Vagina (tissue), 2 donors: ENCODE measurements at regions not wholly inside any gene's neighbourhood (a gene's known extent, or its start where the extent isn't known, plus 50 kb on each side); places are given as distances from the start of the nearest gene placed in this dataset.

ENCODE experiments used
- DNase-seq, 2 donors: peaks; one replicate each; pipeline ENCODE4 v3.0.0-alpha.2; 2017; ENCODE audit errors: extremely low spot score in 2 of 2
- H3K27ac ChIP-seq: fragments of 200-600 bp; sonication (generic); one replicate; pipeline ENCODE4 v1.5.1; 2019
- H3K27me3 ChIP-seq: fragments of 200-600 bp; sonication (generic); one replicate; pipeline ENCODE4 v1.5.1; 2019
- H3K36me3 ChIP-seq, 2 donors: fragments of 200-600 bp; sonication (generic); one replicate each; pipeline ENCODE4 v1.5.1; 2017 to 2019
- H3K4me1 ChIP-seq: fragments of 200-600 bp; sonication (generic); one replicate; pipeline ENCODE4 v1.5.1; 2019
- H3K4me3 ChIP-seq, 2 donors: fragments of 200-600 bp; sonication (generic); 1 replicate in 1 of 2; 2 replicates in 1 of 2; pipeline ENCODE4 v1.5.1; 2016 to 2019
- H3K9me3 ChIP-seq: fragments of 200-600 bp; sonication (generic); one replicate; pipeline ENCODE4 v1.5.1; 2019
- POLR2A ChIP-seq, 2 donors: fragments of 450-650 bp; IDR thresholded peaks; one replicate each; pipeline ENCODE4 v1.6.1; 2017; ENCODE audit warnings: antibody characterized with exemption in 2 of 2, mild to moderate bottlenecking in 2 of 2, moderate library complexity in 2 of 2
- POLR2AphosphoS5 ChIP-seq, 2 donors: sonication (generic); formaldehyde crosslinking; IDR thresholded peaks; one replicate each; pipeline ENCODE4 v1.9.0; 2017; ENCODE audit warnings: antibody characterized with exemption in 2 of 2, mild to moderate bottlenecking in 2 of 2, low read depth in 1 of 2; ENCODE audit not compliant: insufficient read depth in 1 of 2
- intact Hi-C: fragments of 100-400 bp; cut with DNase I; formaldehyde crosslinking; loops from one replicate; pipeline ENCODE4 v1.15.1; 2023
- TF ChIP-seq, protein P1 (sequence below), 3 experiments: fragments of 450-650 bp in 2 of 3; fragments of 200-600 bp in 1 of 3; sonication (generic) in 1 of 3; IDR thresholded peaks; one replicate each; pipeline ENCODE4 v1.5.1; 2017 to 2019; ENCODE audit warnings: antibody characterized with exemption in 3 of 3, mild to moderate bottlenecking in 2 of 3, moderate library complexity in 2 of 3

DNA sequence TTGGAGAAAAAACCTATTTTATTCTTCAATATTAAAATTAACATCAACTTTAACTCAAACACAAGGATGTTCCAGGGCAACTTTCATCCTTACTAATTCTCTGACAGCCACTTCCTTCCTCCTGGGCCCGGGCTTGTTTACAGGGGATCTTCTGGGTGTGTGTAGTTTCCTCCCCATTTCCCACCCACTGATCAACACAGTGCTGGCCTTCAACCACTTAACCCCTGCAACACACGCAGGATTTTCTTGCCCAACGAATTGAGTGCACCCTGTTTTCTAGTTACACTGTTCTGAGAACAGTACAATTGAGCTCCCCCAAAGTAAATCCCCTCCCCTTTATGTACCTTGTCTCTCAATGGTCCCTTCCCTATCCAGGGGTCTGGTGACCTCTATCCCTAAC is 83.1 kb upstream of the RANBP3L start:
- TF ChIP-seq POLR2A (IDR thresholded peaks at IDR 0.05) (no peak), POLR2AphosphoS5 (IDR thresholded peaks at IDR 0.05; ENCODE audit: insufficient read depth in 1 of 2, low read depth in 1 of 2) (no peak)
- TF ChIP-seq, protein P1, sequence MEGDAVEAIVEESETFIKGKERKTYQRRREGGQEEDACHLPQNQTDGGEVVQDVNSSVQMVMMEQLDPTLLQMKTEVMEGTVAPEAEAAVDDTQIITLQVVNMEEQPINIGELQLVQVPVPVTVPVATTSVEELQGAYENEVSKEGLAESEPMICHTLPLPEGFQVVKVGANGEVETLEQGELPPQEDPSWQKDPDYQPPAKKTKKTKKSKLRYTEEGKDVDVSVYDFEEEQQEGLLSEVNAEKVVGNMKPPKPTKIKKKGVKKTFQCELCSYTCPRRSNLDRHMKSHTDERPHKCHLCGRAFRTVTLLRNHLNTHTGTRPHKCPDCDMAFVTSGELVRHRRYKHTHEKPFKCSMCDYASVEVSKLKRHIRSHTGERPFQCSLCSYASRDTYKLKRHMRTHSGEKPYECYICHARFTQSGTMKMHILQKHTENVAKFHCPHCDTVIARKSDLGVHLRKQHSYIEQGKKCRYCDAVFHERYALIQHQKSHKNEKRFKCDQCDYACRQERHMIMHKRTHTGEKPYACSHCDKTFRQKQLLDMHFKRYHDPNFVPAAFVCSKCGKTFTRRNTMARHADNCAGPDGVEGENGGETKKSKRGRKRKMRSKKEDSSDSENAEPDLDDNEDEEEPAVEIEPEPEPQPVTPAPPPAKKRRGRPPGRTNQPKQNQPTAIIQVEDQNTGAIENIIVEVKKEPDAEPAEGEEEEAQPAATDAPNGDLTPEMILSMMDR (IDR thresholded peaks at IDR 0.05) = no peak
- no peaks in the 10 kb centered on the region for H3K36me3 ChIP-seq
- H3K9me3 ChIP-seq = no peaks in the 10 kb centered on the region
- H3K27me3 ChIP-seq = no peaks in the 10 kb centered on the region
- no peak for DNase-seq
- H3K4me3 ChIP-seq = no peak overlapping the region
- no peaks in the 10 kb centered on the region for H3K4me1 ChIP-seq
- no peak overlapping the region for H3K27ac ChIP-seq
- intact Hi-C loops = no loop called here

GRCh38 chr5:36385495-36385894 is 83.8 kb upstream of the RANBP3L start:
- Histone ChIP-seq H3K4me1 (no peaks in the 10 kb centered on the region), H3K36me3 (no peaks in the 10 kb centered on the region), H3K27me3 (no peaks in the 10 kb centered on the region), H3K9me3 (no peaks in the 10 kb centered on the region), H3K4me3 (no peak overlapping the region), H3K27ac (no peak overlapping the region)
- DNase-seq = no peak
- no peak for TF ChIP-seq POLR2A (IDR thresholded peaks at IDR 0.05)
- TF ChIP-seq, protein P1 (IDR thresholded peaks at IDR 0.05) = no peak
- no peak for TF ChIP-seq POLR2AphosphoS5 (IDR thresholded peaks at IDR 0.05; ENCODE audit: insufficient read depth in 1 of 2, low read depth in 1 of 2)
- intact Hi-C loops = no loop called here

DNA sequence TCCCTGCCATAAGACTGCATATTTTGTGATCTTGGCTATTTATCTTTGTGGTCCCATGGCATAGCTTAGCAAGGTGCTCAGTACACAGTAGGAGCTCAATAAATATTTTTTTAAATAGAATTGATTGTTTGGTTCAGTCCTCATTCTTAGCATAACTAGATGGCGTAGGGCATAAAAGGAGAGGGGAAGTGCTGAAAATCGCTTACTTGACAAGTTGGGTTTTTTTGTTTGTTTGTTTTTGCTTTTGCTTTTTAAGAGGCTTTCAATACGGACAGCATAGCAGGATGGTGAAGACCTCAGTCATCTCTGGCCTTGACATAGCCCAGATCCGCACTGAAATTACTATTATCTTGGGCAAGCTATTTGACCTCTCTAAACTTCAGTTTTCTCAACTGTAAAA is 86.6 kb upstream of the RANBP3L start:
- Histone ChIP-seq H3K4me3 (no peak overlapping the region), H3K27me3 (no peaks in the 10 kb centered on the region), H3K27ac (no peak overlapping the region), H3K36me3 (no peaks in the 10 kb centered on the region), H3K4me1 (peaks cover 15% of the 10 kb centered on the region), H3K9me3 (no peaks in the 10 kb centered on the region)
- intact Hi-C loops = no loop called here
- TF ChIP-seq, protein P1 (IDR thresholded peaks at IDR 0.05) = no peak
- TF ChIP-seq POLR2AphosphoS5 (IDR thresholded peaks at IDR 0.05; ENCODE audit: insufficient read depth in 1 of 2, low read depth in 1 of 2) = no peak
- TF ChIP-seq POLR2A (IDR thresholded peaks at IDR 0.05) = no peak
- no peak for DNase-seq

GRCh38 chr5:36389245-36389644 is 87.5 kb upstream of the RANBP3L start:
- H3K27ac ChIP-seq = no peak overlapping the region
- no peaks in the 10 kb centered on the region for H3K36me3 ChIP-seq
- H3K4me3 ChIP-seq = no peak overlapping the region
- intact Hi-C loops = no loop called here
- peaks cover 19% of the 10 kb centered on the region for H3K4me1 ChIP-seq
- no peaks in the 10 kb centered on the region for H3K27me3 ChIP-seq
- DNase-seq = no peak
- H3K9me3 ChIP-seq = no peaks in the 10 kb centered on the region
- TF ChIP-seq POLR2AphosphoS5 (IDR thresholded peaks at IDR 0.05; ENCODE audit: insufficient read depth in 1 of 2, low read depth in 1 of 2) = no peak
- TF ChIP-seq, protein P1 (IDR thresholded peaks at IDR 0.05) = no peak
- no peak for TF ChIP-seq POLR2A (IDR thresholded peaks at IDR 0.05)

DNA sequence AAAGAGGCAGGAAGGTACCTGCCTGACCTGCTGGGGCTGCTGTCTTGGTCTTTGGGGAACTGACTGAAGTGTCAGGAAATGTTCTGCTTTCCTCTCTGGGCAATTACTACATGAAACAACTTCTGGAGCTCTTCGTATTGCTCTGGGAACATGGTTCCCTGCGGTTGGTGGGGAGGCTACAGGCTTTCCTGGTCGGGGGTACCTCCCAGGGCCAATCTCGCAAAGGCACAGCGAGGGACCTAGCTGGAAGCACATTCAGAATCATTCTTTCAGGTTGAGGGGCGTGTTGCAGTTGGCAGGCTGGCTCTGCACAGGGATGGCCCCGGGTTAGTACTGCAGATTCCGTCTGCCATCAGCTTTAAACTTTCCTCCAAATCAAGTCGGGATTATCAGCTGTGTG is 88.9 kb upstream of the RANBP3L start:
- Histone ChIP-seq H3K27me3 (no peaks in the 10 kb centered on the region), H3K4me3 (no peak overlapping the region), H3K36me3 (no peaks in the 10 kb centered on the region), H3K9me3 (no peaks in the 10 kb centered on the region), H3K4me1 (peaks cover 19% of the 10 kb centered on the region), H3K27ac (no peak overlapping the region)
- no peak for DNase-seq
- intact Hi-C loops = no loop called here
- TF ChIP-seq POLR2A (IDR thresholded peaks at IDR 0.05) (no peak), POLR2AphosphoS5 (IDR thresholded peaks at IDR 0.05; ENCODE audit: insufficient read depth in 1 of 2, low read depth in 1 of 2) (no peak)
- TF ChIP-seq, protein P1 (IDR thresholded peaks at IDR 0.05) = no peak
